Stimulated activated CD8-positive, alpha-beta memory T cell treated with anti-CD3 and anti-CD28 coated beads, Interleukin-7, amount 100 ng/mL, for 4 hours (primary cell): ENCODE measurements at regions not wholly inside any gene's neighbourhood (a gene's known extent, or its start where the extent isn't known, plus 50 kb on each side); places are given as distances from the start of the nearest gene placed in this dataset.
A peak's percentile ranks its signal among the peaks of the same experiment; 100 is the strongest.

Experiments
- DNase-seq, 2 donors: peaks; one replicate each; pipeline ENCODE4 v3.0.0-alpha.2; 2020; ENCODE audit warnings: low read depth in 2 of 2

DNA sequence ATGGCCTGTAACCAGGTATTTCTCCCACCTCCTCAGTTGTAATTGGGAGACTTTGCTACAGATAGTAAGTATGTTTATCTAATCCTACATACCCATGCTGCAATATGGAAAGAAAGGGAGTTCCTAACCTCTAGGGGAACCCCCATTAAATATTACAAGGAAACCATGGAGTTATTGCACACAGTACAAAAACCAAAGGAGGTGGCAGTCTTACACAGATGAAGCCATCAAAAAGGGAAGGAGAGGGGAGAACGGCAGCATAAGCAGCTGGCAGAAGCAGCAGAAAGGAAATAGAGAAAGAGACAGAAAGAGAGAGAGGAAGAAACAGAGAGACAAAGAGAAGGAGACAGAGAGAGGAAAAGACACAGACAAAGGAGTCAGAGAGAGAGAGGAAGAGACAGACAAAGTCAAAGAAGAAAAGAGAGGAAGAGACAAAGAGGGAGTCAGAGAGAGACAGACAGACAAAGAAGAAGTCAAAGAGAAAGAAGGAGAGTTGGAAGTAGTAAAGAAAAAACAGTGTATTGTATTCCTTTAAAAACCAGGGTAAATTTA, 142.9 kb downstream of the FASLG start:
- DNase-seq = no peak

GRCh38 chr1:172809750-172810149, 150.8 kb downstream of the FASLG start:
- no peak for DNase-seq

DNA sequence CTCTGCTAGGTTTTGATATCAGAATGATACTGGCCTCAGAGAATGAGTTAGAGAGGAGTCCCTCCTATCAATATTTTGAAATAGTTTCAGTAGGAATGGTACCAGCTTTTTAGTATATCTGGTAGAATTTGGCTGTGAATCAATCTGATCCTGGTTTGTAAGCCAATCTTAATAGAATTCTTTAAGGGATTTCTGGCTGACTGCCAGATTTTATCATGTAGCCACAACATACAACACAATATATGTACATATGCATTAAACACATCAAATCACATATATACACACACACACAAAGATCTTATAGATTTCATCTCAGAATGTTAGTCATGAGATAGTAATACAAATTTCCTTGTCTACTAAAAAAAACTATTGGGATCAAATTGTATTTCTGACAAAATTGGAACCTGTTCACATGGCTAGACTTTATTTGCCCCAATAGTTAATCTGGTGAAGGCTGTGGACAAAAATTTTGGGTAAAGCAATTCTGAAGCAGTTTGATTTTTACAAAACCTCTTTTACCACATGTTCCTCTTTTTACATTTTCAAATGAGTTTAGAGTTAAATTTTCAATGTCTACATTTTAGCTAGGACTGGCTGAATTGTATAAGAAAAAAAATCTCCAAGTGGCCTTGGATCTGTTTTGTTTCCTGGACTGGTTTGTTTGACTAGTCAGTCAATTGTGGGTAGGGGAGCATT, 151.7 kb downstream of the FASLG start:
- no peak for DNase-seq

- no peak for DNase-seq
Measured at GRCh38 chr1:172811694-172812093, 152.8 kb downstream of the FASLG start.

GRCh38 chr1:172812118-172812517, 153.2 kb downstream of the FASLG start:
- DNase-seq = no peak

DNA sequence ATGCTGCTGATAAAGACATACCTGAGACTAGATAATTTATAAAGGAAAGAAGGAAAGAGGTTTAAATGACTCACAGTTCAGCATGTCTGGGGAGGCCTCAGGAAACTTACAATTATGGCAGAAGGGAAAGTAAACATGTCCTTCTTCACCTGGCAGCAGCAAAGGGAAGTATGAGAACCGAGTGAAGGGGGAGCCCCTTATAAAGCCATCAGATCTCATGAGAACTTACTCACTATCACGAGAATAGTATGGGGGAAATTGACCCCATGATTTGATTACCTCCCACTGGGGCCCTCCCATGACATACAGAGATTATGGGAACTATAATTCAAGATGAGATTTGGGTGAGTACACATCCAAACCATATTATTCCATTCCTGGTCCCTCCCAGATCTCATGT, 154.4 kb downstream of the FASLG start:
- DNase-seq = no peak

GRCh38 chr1:172814428-172814827, 155.5 kb downstream of the FASLG start:
- no peak for DNase-seq

DNA sequence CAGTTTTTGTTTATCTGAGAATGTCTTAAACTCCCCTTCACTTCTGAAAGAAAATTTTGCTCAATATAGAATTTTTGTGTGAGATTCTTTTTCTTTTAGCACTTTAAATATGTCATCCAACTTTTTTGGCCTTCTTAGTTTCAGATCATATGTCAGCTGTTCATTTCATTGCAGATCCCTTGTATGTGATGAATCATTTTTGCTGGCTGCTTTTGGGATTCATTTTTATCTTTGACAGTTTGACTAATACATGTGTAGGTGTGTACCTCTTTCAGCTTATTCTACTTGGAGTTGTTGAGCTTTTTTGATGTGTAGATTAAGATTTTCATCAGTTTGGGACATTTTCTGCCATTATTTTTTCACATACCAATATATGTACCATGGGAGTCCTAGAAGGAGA, 156.8 kb downstream of the FASLG start:
- DNase-seq = no peak

DNA sequence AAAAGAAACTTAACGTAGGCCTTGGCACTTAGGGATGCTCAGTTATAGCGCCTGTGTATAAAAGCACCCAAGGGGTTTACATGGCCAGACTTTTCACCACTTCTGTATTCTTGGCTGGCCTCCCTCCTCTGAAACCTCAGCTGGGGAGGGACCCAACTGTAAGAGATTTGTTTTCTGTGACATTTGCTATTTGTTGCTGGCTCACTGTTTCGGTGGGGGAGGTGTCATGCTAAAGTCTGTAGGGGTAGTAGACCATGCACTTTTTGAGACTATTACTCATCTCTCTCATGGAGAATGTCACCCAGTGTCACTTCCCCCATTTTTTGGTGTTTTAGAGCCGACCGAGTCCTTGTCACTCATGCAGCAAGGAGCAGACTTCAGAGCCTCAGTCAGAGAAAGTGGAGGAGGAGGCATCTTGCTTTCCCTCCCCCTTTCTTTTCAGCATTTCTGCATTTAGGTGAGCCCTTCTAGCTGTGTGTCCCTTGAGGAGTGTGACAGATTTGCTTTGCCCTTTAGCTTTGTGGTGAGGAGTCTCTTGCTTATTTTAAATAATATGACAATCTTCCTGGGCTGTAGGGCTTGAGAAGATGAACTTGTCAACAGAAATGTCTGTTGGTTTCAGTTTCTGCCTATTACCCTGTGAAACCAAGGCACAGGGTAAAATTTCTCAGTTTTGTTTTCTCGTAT, 160.1 kb downstream of the FASLG start:
- peak; percentile 14 to 24 for DNase-seq

DNA sequence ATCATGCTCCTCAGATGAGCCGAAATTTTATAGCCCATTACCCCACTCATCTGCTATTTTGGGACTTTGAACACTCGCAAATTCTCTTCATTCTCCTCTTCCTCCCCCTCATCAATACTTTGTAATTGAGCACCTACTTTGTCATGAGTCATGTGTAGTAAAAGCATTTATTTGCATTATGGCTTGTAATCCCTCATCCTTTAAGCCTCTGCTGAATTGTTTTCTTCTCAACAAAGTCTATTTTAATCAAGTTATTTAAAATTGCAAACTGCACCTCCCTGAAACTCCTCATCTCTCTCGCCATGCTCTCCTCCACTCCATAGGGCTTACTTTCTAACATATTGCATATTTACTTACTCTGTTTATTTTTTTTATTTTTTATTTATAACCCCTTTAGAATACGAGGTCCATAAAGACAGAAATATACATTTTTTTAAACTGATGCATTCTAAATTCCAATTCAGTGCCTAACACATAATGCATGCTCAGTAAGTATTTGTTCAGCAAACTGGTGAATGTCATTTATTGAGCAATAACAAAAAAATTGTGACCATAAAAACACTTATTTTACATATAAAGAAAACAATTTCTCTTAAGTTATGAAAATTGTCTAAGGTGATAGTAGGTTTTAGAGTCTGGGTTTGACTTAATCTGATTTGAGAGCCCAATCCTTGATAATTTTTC, 161.7 kb downstream of the FASLG start:
- DNase-seq = no peak

GRCh38 chr1:172821609-172822274, 162.8 kb downstream of the FASLG start:
- DNase-seq = no peak

- no peak for DNase-seq
Measured at GRCh38 chr1:172822886-172823285, 164.0 kb downstream of the FASLG start.

GRCh38 chr1:172823534-172823933, 164.6 kb downstream of the FASLG start:
- no peak for DNase-seq

DNA sequence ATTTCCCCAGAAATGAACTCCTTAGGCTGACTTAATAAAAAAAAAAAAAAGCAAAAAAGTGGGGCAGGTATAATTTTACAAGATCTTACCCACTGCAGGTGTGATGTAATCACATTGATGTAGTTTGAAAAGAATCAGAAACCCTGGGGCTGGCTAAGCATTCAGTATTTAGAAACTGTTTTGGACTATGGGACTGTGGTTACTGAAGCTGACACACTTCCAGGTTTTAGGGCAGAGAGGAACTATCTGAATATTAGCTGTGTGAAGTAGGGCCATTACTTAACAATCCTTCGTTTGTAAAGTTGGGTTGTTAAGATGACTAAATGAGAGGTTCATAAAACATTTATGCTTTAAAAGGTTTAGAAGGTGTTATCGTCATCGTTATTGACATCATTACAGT, 165.3 kb downstream of the FASLG start:
- DNase-seq = no peak

- DNase-seq = no peak
Measured at GRCh38 chr1:172826096-172826741, 167.3 kb downstream of the FASLG start.

GRCh38 chr1:172827301-172827700, 168.4 kb downstream of the FASLG start:
- no peak for DNase-seq

GRCh38 chr1:172827841-172828240, 168.9 kb downstream of the FASLG start:
- DNase-seq = no peak

GRCh38 chr1:172832006-172832725, 173.3 kb downstream of the FASLG start:
- no peak for DNase-seq

DNA sequence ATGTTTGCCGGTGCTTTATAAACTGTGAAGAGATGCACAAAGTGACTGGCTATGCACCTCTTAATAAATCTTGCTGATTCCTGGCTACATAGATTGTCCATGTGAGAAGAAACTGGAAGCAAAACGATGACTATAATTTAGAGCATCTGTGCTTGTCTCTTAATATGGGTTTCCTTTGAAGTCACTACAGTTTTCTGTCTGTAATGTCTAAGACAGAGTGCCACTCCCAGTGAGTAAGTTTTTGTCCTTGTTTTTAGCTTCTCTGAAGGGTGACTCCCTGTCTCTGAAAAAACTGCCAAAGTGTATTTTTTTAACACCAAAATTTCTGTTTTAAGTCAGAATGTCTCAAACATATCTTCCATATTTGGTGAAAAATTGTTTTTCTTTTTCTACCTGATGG, 175.1 kb downstream of the FASLG start:
- DNase-seq = no peak

DNA sequence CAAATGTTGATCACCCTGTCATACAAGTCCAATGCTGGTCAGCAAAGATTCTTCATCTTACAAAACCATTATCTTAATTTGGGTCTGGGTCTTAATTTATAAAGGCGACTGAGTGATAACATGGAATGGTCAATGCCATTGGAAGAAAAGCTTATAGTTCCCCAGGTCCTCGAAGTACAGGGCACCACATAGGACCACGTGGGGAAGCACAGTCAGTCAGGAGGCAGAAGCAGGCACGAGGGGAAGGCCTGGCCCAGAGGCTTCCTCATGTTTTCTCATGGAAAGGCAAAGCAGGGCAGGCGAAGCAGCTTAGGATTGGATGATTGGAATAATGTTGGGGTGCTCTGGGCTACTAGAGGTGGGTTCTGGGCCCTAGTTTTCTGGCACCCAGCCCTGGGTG, 175.7 kb downstream of the FASLG start:
- no peak for DNase-seq

- DNase-seq = no peak
Measured at GRCh38 chr1:172835834-172836233, 176.9 kb downstream of the FASLG start.
